ENCODE measurements at regions not wholly inside any gene's neighbourhood (a gene's known extent, or its start where the extent isn't known, plus 50 kb on each side); places are given as distances from the start of the nearest gene placed in this dataset.
A peak's percentile ranks its signal among the peaks of the same experiment; 100 is the strongest.

GRCh38 chr13:39249982-39250381 lies 211.7 kb downstream of the NHLRC3 start:
- Histone ChIP-seq H3K9me3 (ENCODE audit: control insufficient read depth in 2 of 2, insufficient read depth in 1 of 2, low read length in 1 of 2) (no peaks in the 10 kb centered on the region), H3K4me1 (ENCODE audit: control insufficient read depth in 2 of 2, insufficient read depth in 2 of 2, low read length in 2 of 2) (no peaks in the 10 kb centered on the region), H3K27me3 (ENCODE audit: control insufficient read depth in 2 of 2, insufficient read depth in 1 of 2, low read length in 1 of 2) (no peaks in the 10 kb centered on the region), H3K27ac (ENCODE audit: low read depth in 1 of 2, low read length in 1 of 2) (no peak overlapping the region), H3K4me3 (ENCODE audit: low read length in 2 of 2) (no peak overlapping the region), H3K36me3 (ENCODE audit: control insufficient read depth in 2 of 2, insufficient read depth in 2 of 2, low read length in 1 of 2) (no peaks in the 10 kb centered on the region)
- WGBS: 93% methylated on average over 9 of the region's 9 CpGs
- DNase-seq (ENCODE audit: low read depth in 6 of 9, low spot score in 9 of 9): no peak

GRCh38 chr13:39250440-39250839 lies 212.2 kb downstream of the NHLRC3 start:
- no peaks in the 10 kb centered on the region for H3K9me3 ChIP-seq (ENCODE audit: control insufficient read depth in 2 of 2, insufficient read depth in 1 of 2, low read length in 1 of 2)
- DNase-seq (ENCODE audit: low read depth in 6 of 9, low spot score in 9 of 9): no peak
- no peaks in the 10 kb centered on the region for H3K4me1 ChIP-seq (ENCODE audit: control insufficient read depth in 2 of 2, insufficient read depth in 2 of 2, low read length in 2 of 2)
- H3K27me3 ChIP-seq (ENCODE audit: control insufficient read depth in 2 of 2, insufficient read depth in 1 of 2, low read length in 1 of 2): no peaks in the 10 kb centered on the region
- H3K27ac ChIP-seq (ENCODE audit: low read depth in 1 of 2, low read length in 1 of 2): no peak overlapping the region
- 88% methylated on average over 3 of the region's 3 CpGs for WGBS
- no peaks in the 10 kb centered on the region for H3K36me3 ChIP-seq (ENCODE audit: control insufficient read depth in 2 of 2, insufficient read depth in 2 of 2, low read length in 1 of 2)
- no peak overlapping the region for H3K4me3 ChIP-seq (ENCODE audit: low read length in 2 of 2)

- Histone ChIP-seq H3K9me3 (ENCODE audit: control insufficient read depth in 2 of 2, insufficient read depth in 1 of 2, low read length in 1 of 2) (no peaks in the 10 kb centered on the region), H3K27me3 (ENCODE audit: control insufficient read depth in 2 of 2, insufficient read depth in 1 of 2, low read length in 1 of 2) (no peaks in the 10 kb centered on the region), H3K27ac (ENCODE audit: low read depth in 1 of 2, low read length in 1 of 2) (no peak overlapping the region), H3K4me1 (ENCODE audit: control insufficient read depth in 2 of 2, insufficient read depth in 2 of 2, low read length in 2 of 2) (no peaks in the 10 kb centered on the region), H3K36me3 (ENCODE audit: control insufficient read depth in 2 of 2, insufficient read depth in 2 of 2, low read length in 1 of 2) (no peaks in the 10 kb centered on the region), H3K4me3 (ENCODE audit: low read length in 2 of 2) (no peak overlapping the region)
- no peak for DNase-seq (ENCODE audit: low read depth in 6 of 9, low spot score in 9 of 9)
- 97% methylated on average over 8 of the region's 8 CpGs for WGBS
Observed at GRCh38 chr13:39251340-39251739, 213.1 kb downstream of the NHLRC3 start.

- no peak overlapping the region for H3K27ac ChIP-seq (ENCODE audit: low read depth in 1 of 2, low read length in 1 of 2)
- no peak overlapping the region for H3K4me3 ChIP-seq (ENCODE audit: low read length in 2 of 2)
- 67% methylated on average over 3 of the region's 3 CpGs for WGBS
- no peaks in the 10 kb centered on the region for H3K36me3 ChIP-seq (ENCODE audit: control insufficient read depth in 2 of 2, insufficient read depth in 2 of 2, low read length in 1 of 2)
- H3K27me3 ChIP-seq (ENCODE audit: control insufficient read depth in 2 of 2, insufficient read depth in 1 of 2, low read length in 1 of 2): no peaks in the 10 kb centered on the region
- H3K4me1 ChIP-seq (ENCODE audit: control insufficient read depth in 2 of 2, insufficient read depth in 2 of 2, low read length in 2 of 2): no peaks in the 10 kb centered on the region
- DNase-seq (ENCODE audit: low read depth in 6 of 9, low spot score in 9 of 9): no peak
- no peaks in the 10 kb centered on the region for H3K9me3 ChIP-seq (ENCODE audit: control insufficient read depth in 2 of 2, insufficient read depth in 1 of 2, low read length in 1 of 2)
Observed at GRCh38 chr13:39253774-39254173, 215.5 kb downstream of the NHLRC3 start.

- no peaks in the 10 kb centered on the region for H3K27me3 ChIP-seq (ENCODE audit: control insufficient read depth in 2 of 2, insufficient read depth in 1 of 2, low read length in 1 of 2)
- peaks cover 0 to 4% of the 10 kb centered on the region in 2 donors for H3K4me1 ChIP-seq (ENCODE audit: control insufficient read depth in 2 of 2, insufficient read depth in 2 of 2, low read length in 2 of 2)
- H3K36me3 ChIP-seq (ENCODE audit: control insufficient read depth in 2 of 2, insufficient read depth in 2 of 2, low read length in 1 of 2): no peaks in the 10 kb centered on the region
- no peaks in the 10 kb centered on the region for H3K9me3 ChIP-seq (ENCODE audit: control insufficient read depth in 2 of 2, insufficient read depth in 1 of 2, low read length in 1 of 2)
- no peak for DNase-seq (ENCODE audit: low read depth in 6 of 9, low spot score in 9 of 9)
- no peak overlapping the region for H3K27ac ChIP-seq (ENCODE audit: low read depth in 1 of 2, low read length in 1 of 2)
- WGBS: 83% methylated on average over 5 of the region's 5 CpGs
- H3K4me3 ChIP-seq (ENCODE audit: low read length in 2 of 2): no peak overlapping the region
Observed at GRCh38 chr13:39254601-39255000, 216.3 kb downstream of the NHLRC3 start.

- peaks cover 0 to 5% of the 10 kb centered on the region in 2 donors for H3K4me1 ChIP-seq (ENCODE audit: control insufficient read depth in 2 of 2, insufficient read depth in 2 of 2, low read length in 2 of 2)
- DNase-seq (ENCODE audit: low read depth in 6 of 9, low spot score in 9 of 9): no peak
- no peak overlapping the region for H3K27ac ChIP-seq (ENCODE audit: low read depth in 1 of 2, low read length in 1 of 2)
- WGBS: 96% methylated on average over 3 of the region's 3 CpGs
- no peaks in the 10 kb centered on the region for H3K9me3 ChIP-seq (ENCODE audit: control insufficient read depth in 2 of 2, insufficient read depth in 1 of 2, low read length in 1 of 2)
- H3K36me3 ChIP-seq (ENCODE audit: control insufficient read depth in 2 of 2, insufficient read depth in 2 of 2, low read length in 1 of 2): no peaks in the 10 kb centered on the region
- no peak overlapping the region for H3K4me3 ChIP-seq (ENCODE audit: low read length in 2 of 2)
- H3K27me3 ChIP-seq (ENCODE audit: control insufficient read depth in 2 of 2, insufficient read depth in 1 of 2, low read length in 1 of 2): no peaks in the 10 kb centered on the region
Observed at GRCh38 chr13:39257642-39258041, 219.4 kb downstream of the NHLRC3 start.

- no peak overlapping the region for H3K27ac ChIP-seq (ENCODE audit: low read depth in 1 of 2, low read length in 1 of 2)
- no peak overlapping the region for H3K4me3 ChIP-seq (ENCODE audit: low read length in 2 of 2)
- H3K36me3 ChIP-seq (ENCODE audit: control insufficient read depth in 2 of 2, insufficient read depth in 2 of 2, low read length in 1 of 2): no peaks in the 10 kb centered on the region
- peaks cover 0 to 5% of the 10 kb centered on the region in 2 donors for H3K4me1 ChIP-seq (ENCODE audit: control insufficient read depth in 2 of 2, insufficient read depth in 2 of 2, low read length in 2 of 2)
- H3K9me3 ChIP-seq (ENCODE audit: control insufficient read depth in 2 of 2, insufficient read depth in 1 of 2, low read length in 1 of 2): no peaks in the 10 kb centered on the region
- WGBS: 45% methylated on average over 2 of the region's 2 CpGs
- H3K27me3 ChIP-seq (ENCODE audit: control insufficient read depth in 2 of 2, insufficient read depth in 1 of 2, low read length in 1 of 2): no peaks in the 10 kb centered on the region
- DNase-seq (ENCODE audit: low read depth in 6 of 9, low spot score in 9 of 9): peak in 1 of 9 donors; percentile 9
Observed at GRCh38 chr13:39259371-39260140, 221.3 kb downstream of the NHLRC3 start.

GRCh38 chr13:39263033-39263432 lies 224.8 kb downstream of the NHLRC3 start:
- H3K9me3 ChIP-seq (ENCODE audit: control insufficient read depth in 2 of 2, insufficient read depth in 1 of 2, low read length in 1 of 2): no peaks in the 10 kb centered on the region
- no peaks in the 10 kb centered on the region for H3K36me3 ChIP-seq (ENCODE audit: control insufficient read depth in 2 of 2, insufficient read depth in 2 of 2, low read length in 1 of 2)
- H3K27me3 ChIP-seq (ENCODE audit: control insufficient read depth in 2 of 2, insufficient read depth in 1 of 2, low read length in 1 of 2): no peaks in the 10 kb centered on the region
- no peak overlapping the region for H3K27ac ChIP-seq (ENCODE audit: low read depth in 1 of 2, low read length in 1 of 2)
- H3K4me1 ChIP-seq (ENCODE audit: control insufficient read depth in 2 of 2, insufficient read depth in 2 of 2, low read length in 2 of 2): peaks cover 0 to 5% of the 10 kb centered on the region in 2 donors
- no peak overlapping the region for H3K4me3 ChIP-seq (ENCODE audit: low read length in 2 of 2)
- 11% methylated on average over 1 of the region's 1 CpG for WGBS
- DNase-seq (ENCODE audit: low read depth in 6 of 9, low spot score in 9 of 9): peak in 2 of 9 donors; percentile 12 to 19

- no peaks in the 10 kb centered on the region for H3K36me3 ChIP-seq (ENCODE audit: control insufficient read depth in 2 of 2, insufficient read depth in 2 of 2, low read length in 1 of 2)
- 76% methylated on average over 2 of the region's 2 CpGs for WGBS
- H3K4me1 ChIP-seq (ENCODE audit: control insufficient read depth in 2 of 2, insufficient read depth in 2 of 2, low read length in 2 of 2): peaks cover 0 to 5% of the 10 kb centered on the region in 2 donors
- H3K27me3 ChIP-seq (ENCODE audit: control insufficient read depth in 2 of 2, insufficient read depth in 1 of 2, low read length in 1 of 2): no peaks in the 10 kb centered on the region
- no peak for DNase-seq (ENCODE audit: low read depth in 6 of 9, low spot score in 9 of 9)
- H3K9me3 ChIP-seq (ENCODE audit: control insufficient read depth in 2 of 2, insufficient read depth in 1 of 2, low read length in 1 of 2): no peaks in the 10 kb centered on the region
- H3K4me3 ChIP-seq (ENCODE audit: low read length in 2 of 2): no peak overlapping the region
- no peak overlapping the region for H3K27ac ChIP-seq (ENCODE audit: low read depth in 1 of 2, low read length in 1 of 2)
Observed at GRCh38 chr13:39263531-39263930, 225.3 kb downstream of the NHLRC3 start.
